GM21723 (cell line): ENCODE measurements at regions not wholly inside any gene's neighbourhood (a gene's known extent, or its start where the extent isn't known, plus 50 kb on each side); places are given as distances from the start of the nearest gene placed in this dataset.
"Not testable (repeated sequence)": the region's sequence is repeated elsewhere in the genome, so short reads cannot be mapped to it uniquely, and the experiment has no call there.

Experiments used
- ATAC-seq: cut with Tn5 transposase; IDR thresholded peaks from one replicate; pipeline ENCODE4 v1.9.1; 2021; ENCODE audit warnings: mild to moderate bottlenecking, moderate library complexity; ENCODE audit not compliant: unreplicated experiment

DNA sequence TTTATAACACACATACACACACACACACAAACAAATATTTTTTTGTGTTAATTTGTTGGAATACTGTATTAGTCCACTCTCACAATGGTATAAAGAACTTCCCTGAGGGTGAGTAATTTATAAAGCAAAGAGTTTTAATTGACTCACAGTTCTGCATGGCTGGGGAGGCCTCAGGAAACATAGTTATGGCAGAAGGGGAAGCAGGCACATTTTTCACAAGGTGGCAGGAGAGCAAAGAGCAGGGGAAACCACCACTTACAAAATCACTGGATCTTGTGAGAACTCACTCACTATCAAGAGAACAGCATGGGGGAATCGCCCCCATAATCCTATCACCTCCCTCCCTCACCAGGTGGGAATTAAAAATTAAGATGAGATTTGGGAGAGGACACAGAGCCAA, 205.4 kb upstream of the PTPRD start:
- ATAC-seq = no peak

- no peak for ATAC-seq
These were observed 223.1 kb upstream of the PTPRD start for GRCh38 chr9:10835791-10836463.

DNA sequence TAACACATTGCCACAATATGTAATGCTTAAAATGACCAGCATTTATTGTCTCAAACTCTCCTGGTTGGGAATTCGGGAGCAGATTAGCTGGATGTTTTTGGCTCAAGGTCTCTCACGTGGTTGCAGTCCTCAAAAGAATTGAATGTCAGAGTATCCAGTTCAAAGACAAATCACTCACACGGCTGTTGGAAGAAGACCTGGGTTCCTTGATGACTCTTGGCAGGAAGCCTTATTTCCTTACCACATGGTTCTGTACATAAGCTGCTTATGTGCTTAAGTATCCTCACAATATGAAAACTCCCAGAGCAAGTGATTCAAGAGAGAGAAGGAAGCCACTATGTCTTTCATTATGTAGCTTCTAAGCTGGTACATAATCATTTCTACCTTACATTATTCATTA, 230.3 kb upstream of the PTPRD start:
- ATAC-seq = no peak

DNA sequence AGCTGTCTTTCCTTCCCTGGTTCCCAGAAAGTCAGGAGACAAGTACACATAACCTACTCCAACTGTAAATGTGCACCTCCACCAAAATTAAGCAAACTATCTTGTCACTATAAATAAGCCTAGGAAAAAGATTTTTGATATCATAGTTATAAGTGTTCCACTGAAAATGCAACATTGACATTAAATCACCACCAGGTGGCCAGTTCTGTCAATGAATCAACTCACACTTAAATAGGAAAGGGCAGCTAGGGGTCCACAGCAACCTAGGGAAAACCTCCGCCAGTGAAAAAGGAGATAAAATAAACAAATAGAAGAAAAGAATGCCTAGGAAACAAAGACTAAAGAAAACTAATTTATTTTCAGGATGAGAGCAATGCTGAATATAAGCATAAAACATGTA, 243.0 kb upstream of the PTPRD start:
- no peak for ATAC-seq

GRCh38 chr9:10858817-10859216, 246.0 kb upstream of the PTPRD start:
- no peak for ATAC-seq

DNA sequence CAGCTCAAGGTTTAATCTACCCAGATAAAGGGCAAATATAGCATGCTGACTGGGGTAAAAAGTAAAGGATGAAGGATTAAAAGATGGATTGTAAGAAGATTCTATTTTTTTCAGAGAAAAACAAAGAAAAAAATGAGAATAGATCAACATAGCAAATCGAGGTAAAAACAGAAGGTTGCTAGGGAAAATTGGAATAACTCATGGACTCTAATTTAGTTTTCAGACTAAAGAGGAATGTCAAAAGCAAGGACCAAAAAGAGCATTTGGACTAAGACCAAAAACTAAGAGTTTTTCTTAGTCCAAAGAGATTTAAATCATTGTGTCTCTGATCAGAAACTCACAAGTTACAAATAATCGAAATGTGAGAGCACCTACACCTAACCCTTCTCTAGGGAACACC, 250.7 kb upstream of the PTPRD start:
- ATAC-seq = no peak

DNA sequence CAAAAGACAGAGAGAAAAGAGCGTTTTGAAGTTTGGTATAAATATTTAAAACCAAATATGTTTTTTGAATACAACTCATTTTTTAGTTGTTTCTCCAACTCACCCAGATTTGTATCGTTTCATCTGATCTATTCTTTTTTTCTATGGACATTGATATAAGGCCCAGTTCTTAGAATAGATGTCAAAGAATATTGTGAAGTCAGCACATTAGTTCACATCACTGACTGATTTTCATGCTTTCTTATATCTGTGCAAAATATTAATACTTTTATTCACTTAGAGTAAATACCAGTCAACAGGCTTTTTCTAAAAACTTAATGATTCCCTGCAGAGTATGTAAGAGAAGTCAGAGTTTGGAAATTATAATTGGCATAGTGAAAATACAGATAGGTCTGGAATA, 254.4 kb upstream of the PTPRD start:
- ATAC-seq = no peak

DNA sequence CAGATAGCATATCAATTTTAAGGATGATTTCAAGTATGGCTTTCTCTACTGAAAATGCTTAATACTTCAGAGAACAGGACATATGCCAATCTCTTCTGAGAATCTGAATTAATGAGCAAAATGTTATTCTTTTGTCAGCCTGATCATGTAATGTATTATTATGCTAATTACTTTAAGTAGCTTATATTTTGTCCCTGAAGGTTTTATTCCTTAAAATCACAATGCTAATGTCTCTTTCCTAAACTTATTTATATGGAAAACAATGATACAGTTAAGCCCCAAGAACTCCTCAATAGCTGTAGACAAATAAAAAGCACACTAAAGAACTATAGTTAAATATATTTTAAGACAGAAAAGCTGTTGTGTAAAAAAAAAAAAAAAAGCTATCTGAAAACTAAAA, 256.9 kb upstream of the PTPRD start:
- no peak for ATAC-seq

DNA sequence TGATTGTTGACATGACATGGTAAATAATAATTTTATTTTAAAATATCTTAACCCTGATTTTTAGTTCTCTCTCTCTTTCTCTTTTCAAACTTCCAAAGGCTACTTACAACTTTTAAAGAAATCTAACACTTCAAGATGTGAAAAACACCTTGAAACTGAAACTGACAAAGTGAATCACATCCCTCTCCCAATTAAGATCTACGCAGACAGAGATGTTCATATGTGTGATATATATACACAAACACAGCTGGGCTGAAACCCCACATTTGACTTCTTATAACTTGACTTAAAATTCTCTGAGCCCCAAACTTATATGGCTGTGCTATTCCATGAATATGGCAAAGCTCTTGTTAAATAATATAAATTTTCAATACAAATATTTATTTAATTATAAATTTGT, 261.2 kb upstream of the PTPRD start:
- no peak for ATAC-seq

GRCh38 chr9:10875752-10876151, 262.9 kb upstream of the PTPRD start:
- ATAC-seq = no peak

- ATAC-seq = no peak
These were observed 263.5 kb upstream of the PTPRD start for GRCh38 chr9:10876333-10876732.

DNA sequence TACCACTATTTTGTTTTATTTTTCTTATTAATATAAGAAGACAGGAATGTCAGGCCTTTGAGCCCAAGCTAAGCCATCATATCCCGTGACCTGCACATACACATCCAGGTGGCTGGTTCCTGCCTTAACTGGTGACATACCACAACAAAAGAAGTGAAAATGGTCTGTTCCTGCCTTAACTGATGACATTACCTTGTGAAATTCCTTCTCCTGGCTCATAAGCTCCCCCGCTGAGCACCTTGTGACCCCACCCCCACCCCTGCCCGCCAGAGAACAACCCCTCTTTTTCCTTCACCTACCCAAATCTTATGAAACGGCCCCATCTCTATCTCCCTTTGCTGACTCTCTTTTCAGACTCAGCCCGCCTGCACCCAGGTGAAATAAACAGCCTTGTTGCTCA, 277.5 kb upstream of the PTPRD start:
- not testable (repeated sequence) for ATAC-seq

- no peak for ATAC-seq
These were observed 286.7 kb upstream of the PTPRD start for GRCh38 chr9:10899509-10899908.

GRCh38 chr9:10903969-10904368, 291.2 kb upstream of the PTPRD start:
- ATAC-seq = no peak

DNA sequence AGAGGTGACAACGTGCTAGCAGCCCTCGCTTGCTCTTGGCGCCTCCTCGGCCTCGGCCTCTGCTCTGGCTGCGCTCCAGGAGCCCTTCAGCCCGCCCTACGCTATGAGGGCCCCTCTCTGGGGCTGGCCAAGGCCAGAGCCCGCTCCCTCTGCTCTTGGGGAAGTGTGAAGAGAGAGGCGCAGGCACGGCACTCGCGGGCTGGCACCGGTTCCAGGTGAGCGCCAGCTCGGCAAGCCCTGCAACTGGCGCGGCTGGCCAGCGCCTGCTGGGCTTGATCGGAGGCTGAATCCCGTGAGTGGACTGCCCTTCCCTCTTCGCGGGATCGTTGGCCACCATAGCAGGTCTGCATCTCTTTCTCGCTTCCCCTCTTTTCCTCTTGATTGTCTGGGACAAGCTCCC, 298.0 kb upstream of the PTPRD start:
- no peak for ATAC-seq

- ATAC-seq = no peak
These were observed 298.6 kb upstream of the PTPRD start for GRCh38 chr9:10911373-10911772.

DNA sequence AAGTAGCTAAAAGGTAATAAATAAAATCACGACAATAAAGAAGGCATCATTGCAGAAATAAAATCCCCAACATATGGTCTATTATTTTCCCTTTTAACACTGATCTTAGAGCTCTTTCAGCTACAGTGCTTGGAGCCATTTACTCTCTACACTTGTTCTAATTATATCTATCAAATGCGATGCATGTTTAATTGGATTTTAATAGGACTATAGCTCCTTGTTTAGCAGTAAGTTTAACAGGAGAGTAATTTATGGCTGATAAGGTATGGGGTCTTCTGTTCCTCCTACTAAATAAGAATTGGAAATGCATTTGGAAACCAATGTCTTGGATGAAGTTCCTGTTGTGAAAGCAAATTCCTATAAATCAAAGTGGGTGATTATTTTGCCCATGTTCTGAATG, 304.2 kb upstream of the PTPRD start:
- ATAC-seq = no peak

DNA sequence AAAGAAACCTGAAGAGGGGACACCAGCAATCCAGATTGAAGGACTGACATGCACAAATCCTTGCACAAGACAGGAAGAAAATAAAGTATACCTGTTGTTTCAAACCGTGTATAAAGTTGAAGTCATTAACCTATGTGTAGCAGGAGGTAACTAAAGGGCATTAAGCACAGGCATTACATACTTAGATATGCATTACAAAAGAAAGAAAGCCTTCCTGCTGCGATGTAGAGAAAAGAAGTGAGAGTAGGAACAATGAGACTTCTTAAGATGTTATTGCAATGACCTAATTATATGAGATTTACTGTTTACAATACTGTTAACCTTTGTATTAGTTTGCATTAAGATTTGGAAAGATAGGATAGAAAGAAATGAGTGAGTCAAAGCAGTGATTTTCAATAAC, 308.9 kb upstream of the PTPRD start:
- ATAC-seq = no peak

DNA sequence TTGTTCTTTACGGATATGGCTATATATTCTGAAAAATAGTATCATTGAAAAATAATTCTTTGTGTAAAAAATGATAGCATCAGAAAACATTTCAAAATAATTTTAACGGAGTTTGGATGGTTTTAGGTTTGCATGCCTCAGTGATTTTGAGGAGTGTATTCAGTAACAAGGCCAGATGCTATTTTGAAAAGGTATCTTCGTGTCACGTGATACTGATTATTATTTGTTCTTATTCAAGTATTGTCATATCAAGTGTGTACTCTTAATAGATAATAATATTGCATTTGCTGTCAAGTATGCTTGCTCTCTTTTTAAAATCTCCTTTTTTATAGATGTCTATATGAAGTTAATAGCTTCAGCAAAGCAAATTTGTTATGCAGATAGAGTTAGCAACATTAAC, 313.1 kb upstream of the PTPRD start:
- no peak for ATAC-seq

DNA sequence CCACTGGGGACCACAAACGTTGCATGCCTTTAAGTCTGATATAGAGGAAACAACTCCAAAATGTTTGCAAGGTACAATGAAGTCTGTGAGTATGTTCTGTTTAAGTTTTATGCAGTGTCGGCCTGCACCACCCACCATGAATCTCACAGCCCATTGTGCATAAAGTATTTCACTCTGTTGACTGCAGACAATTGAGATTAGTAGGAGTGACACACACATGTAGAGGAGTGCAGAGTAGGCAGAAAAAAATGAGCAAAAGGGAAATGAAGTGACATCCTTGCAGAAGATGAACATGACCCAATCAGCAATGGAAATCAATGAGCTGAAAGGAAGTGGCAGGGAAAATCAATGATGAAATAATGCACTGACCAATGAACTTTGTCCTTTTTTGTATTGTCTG, 315.6 kb upstream of the PTPRD start:
- ATAC-seq = no peak

DNA sequence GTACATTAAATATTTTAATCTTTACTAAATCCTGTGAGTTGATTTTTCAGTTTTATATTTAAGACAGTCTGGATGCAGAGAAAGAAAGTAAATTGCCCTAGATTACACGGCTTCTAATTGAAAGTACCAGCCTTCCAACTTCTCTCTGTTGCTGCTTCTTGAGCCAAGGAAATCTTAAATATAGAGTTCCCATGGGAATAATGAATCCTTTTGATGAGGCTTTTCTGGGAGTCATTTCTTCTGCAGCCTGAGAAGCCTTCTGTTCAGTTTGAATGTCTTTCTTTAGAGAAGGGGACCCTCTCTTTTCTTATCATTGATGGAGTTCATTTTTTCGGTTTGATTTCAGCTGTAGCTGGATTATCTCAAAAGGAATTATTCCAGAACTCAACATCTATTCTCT, 317.3 kb upstream of the PTPRD start:
- no peak for ATAC-seq

GRCh38 chr9:10946676-10947410, 334.0 kb upstream of the PTPRD start:
- no peak for ATAC-seq

GRCh38 chr9:10957878-10958277, 345.1 kb upstream of the PTPRD start:
- ATAC-seq = no peak
